Chondrocyte (in vitro differentiated cells): ENCODE measurements at regions not wholly inside any gene's neighbourhood (a gene's known extent, or its start where the extent isn't known, plus 50 kb on each side); places are given as distances from the start of the nearest gene placed in this dataset.

Source experiments
- DNase-seq: peaks from one replicate; pipeline ENCODE4 v3.0.0; 2021; ENCODE audit warnings: mixed read lengths, low spot score
- H3K27ac Mint-ChIP-seq: one replicate; pipeline ENCODE4 v1.8.0; 2021; ENCODE audit warnings: mild to moderate bottlenecking, moderate library complexity, mixed read lengths; ENCODE audit not compliant: unreplicated experiment
- H3K27me3 Mint-ChIP-seq: 2 replicates; pipeline ENCODE4 v1.8.0; 2021; ENCODE audit warnings: low read depth, mixed read lengths
- H3K36me3 Mint-ChIP-seq: 2 replicates; pipeline ENCODE4 v1.8.0; 2021; ENCODE audit warnings: low read depth, mixed read lengths
- H3K4me1 Mint-ChIP-seq: 2 replicates; pipeline ENCODE4 v1.8.0; 2021; ENCODE audit warnings: low read depth, mild to moderate bottlenecking, mixed read lengths
- H3K4me3 Mint-ChIP-seq: one replicate; pipeline ENCODE4 v1.8.0; 2021; ENCODE audit warnings: mild to moderate bottlenecking, moderate library complexity, mixed read lengths; ENCODE audit not compliant: unreplicated experiment
- H3K9me3 Mint-ChIP-seq: 2 replicates; pipeline ENCODE4 v1.8.0; 2021; ENCODE audit warnings: low read depth, mixed read lengths
- CTCF ChIP-seq: fragments of 200-600 bp; sonication (generic); IDR thresholded peaks from 2 replicates; pipeline ENCODE4 v1.5.0; 2021; ENCODE audit warnings: antibody characterized with exemption, mild to moderate bottlenecking, moderate library complexity

- Mint-ChIP-seq H3K9me3 (no peaks in the 10 kb centered on the region), H3K4me1 (no peaks in the 10 kb centered on the region), H3K4me3 (no peak overlapping the region), H3K27me3 (no peaks in the 10 kb centered on the region), H3K36me3 (no peaks in the 10 kb centered on the region), H3K27ac (no peak overlapping the region)
- DNase-seq, result no peak
- TF ChIP-seq CTCF, result no peak
Measured at GRCh38 chr11:42498971-42499370, 812.8 kb upstream of the API5 start.

- no peaks in the 10 kb centered on the region for H3K27me3 Mint-ChIP-seq
- no peaks in the 10 kb centered on the region for H3K9me3 Mint-ChIP-seq
- no peak overlapping the region for H3K27ac Mint-ChIP-seq
- H3K4me3 Mint-ChIP-seq, result no peak overlapping the region
- DNase-seq, result no peak
- H3K4me1 Mint-ChIP-seq, result no peaks in the 10 kb centered on the region
- no peaks in the 10 kb centered on the region for H3K36me3 Mint-ChIP-seq
- no peak for TF ChIP-seq CTCF
Measured at GRCh38 chr11:42502151-42502550, 809.6 kb upstream of the API5 start.

- Mint-ChIP-seq H3K27ac (no peak overlapping the region), H3K4me3 (no peak overlapping the region), H3K27me3 (peaks cover 8% of the 10 kb centered on the region), H3K9me3 (no peaks in the 10 kb centered on the region), H3K36me3 (no peaks in the 10 kb centered on the region), H3K4me1 (no peaks in the 10 kb centered on the region)
- no peak for TF ChIP-seq CTCF
- no peak for DNase-seq
Measured at GRCh38 chr11:42521994-42522393, 789.8 kb upstream of the API5 start.

GRCh38 chr11:42524534-42525227, 787.1 kb upstream of the API5 start:
- Mint-ChIP-seq H3K27ac (no peak overlapping the region), H3K9me3 (no peaks in the 10 kb centered on the region)
- DNase-seq, result no peak

GRCh38 chr11:42526426-42526825, 785.4 kb upstream of the API5 start:
- H3K36me3 Mint-ChIP-seq, result no peaks in the 10 kb centered on the region
- no peaks in the 10 kb centered on the region for H3K9me3 Mint-ChIP-seq
- H3K4me1 Mint-ChIP-seq, result no peaks in the 10 kb centered on the region
- DNase-seq, result no peak
- TF ChIP-seq CTCF, result no peak
- no peak overlapping the region for H3K27ac Mint-ChIP-seq
- no peak overlapping the region for H3K4me3 Mint-ChIP-seq
- H3K27me3 Mint-ChIP-seq, result peaks cover 8% of the 10 kb centered on the region

More at GRCh38 chr11:42524534-42525227, 787.1 kb upstream of the API5 start:
- peaks cover 8% of the 10 kb centered on the region for H3K27me3 Mint-ChIP-seq
- no peaks in the 10 kb centered on the region for H3K4me1 Mint-ChIP-seq
- no peak overlapping the region for H3K4me3 Mint-ChIP-seq
- TF ChIP-seq CTCF, result peak; percentile 83
- no peaks in the 10 kb centered on the region for H3K36me3 Mint-ChIP-seq
